ENCODE measurements at regions not wholly inside any gene's neighbourhood (a gene's known extent, or its start where the extent isn't known, plus 50 kb on each side); places are given as distances from the start of the nearest gene placed in this dataset.

DNA sequence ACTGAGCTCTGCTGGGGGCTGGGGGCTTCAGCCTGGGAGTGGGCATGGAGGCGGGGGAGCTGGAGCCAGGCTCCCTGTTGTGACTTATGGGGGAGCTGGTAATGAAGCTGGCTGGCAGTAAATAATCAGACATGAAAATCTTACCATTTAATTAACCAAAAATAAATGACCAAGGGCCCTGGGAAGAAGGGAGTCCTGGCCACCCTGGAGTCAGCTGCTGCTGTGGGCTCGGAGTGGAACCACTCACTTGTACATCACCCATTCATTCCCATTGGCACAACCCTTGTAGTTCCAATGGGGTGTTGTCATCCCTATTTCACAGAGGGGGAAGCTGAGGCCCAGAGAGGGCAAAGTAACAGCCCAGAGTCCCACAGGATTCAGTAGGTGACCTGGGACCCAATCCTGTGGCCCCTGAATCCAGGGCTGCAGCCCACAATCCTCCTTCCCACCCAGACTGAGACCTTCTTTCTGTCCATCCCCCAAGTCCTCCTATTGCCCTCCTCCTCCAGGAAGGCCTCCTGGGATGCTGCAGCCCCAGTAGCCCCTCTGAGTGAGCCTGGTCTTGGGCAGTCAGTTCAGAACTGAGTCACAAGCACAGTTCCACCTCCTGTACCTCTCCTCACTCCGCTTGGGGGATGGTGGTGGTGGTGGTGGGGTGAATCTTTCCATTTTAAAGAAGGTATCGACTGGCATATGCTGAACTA lies 259.4 kb upstream of the MVB12B start:
- TF ChIP-seq, protein P1, sequence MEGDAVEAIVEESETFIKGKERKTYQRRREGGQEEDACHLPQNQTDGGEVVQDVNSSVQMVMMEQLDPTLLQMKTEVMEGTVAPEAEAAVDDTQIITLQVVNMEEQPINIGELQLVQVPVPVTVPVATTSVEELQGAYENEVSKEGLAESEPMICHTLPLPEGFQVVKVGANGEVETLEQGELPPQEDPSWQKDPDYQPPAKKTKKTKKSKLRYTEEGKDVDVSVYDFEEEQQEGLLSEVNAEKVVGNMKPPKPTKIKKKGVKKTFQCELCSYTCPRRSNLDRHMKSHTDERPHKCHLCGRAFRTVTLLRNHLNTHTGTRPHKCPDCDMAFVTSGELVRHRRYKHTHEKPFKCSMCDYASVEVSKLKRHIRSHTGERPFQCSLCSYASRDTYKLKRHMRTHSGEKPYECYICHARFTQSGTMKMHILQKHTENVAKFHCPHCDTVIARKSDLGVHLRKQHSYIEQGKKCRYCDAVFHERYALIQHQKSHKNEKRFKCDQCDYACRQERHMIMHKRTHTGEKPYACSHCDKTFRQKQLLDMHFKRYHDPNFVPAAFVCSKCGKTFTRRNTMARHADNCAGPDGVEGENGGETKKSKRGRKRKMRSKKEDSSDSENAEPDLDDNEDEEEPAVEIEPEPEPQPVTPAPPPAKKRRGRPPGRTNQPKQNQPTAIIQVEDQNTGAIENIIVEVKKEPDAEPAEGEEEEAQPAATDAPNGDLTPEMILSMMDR (conservative IDR thresholded peaks at IDR 0.05 in 1 of 2, IDR thresholded peaks at IDR 0.05 in 1 of 2; ENCODE audit: low read depth in 1 of 2, low read length in 2 of 2): no peak
- TF ChIP-seq EZH2 (IDR thresholded peaks at IDR 0.05; ENCODE audit: low read length, missing control alignments): no peak

Data from fibroblast of lung (primary cell).